ENCODE measurements at regions not wholly inside any gene's neighbourhood (a gene's known extent, or its start where the extent isn't known, plus 50 kb on each side); places are given as distances from the start of the nearest gene placed in this dataset.

DNA sequence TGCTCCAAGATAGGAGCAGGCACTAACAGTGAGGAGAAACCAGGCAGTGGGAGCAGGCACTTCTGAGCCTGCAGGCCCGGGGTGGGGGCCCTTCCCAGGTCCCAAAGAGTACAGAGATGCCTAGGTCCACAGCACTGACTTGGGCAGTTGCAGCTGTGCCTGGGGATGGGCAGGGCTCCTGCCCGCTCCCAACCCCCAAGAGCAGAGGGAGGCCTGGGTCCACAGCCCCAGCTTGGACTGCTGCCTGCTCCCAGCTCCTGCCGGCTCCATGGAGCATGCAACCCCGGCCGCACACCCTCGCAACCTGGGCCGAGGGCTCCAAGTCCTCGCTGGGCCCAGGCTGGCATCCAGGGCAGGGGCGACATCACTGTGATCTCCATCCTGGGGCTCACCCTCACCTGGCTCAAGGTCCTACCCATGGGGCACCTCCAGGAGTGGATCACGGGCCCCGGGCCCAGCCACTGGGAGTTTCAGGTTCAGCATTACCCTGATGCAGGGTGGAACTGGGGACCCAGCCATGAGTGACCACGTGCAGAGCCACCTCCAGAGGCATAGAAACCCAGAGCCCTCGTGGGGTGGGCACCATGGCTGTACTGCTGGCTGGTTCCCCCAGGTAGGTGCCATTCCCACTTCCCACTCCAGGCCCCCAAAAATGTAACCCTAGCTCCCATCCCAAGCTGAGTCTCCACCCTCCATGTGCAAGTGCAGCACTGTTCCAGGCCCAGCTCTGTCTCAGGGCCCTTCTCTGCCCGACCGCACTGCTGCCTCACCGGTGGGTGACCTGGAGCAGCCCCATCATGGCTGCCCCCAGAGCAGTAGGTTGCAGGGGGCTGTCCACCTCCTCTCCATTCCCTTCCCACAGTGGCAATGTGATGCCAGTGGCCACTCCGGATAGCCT, 325.6 kb downstream of the NR4A2 start:
- no peak for TF ChIP-seq NANOG (IDR thresholded peaks at IDR 0.05; ENCODE audit: insufficient read depth, low read depth, low read length, poor library complexity, severe bottlenecking)
- TF ChIP-seq EGR1 (IDR thresholded peaks at IDR 0.05; ENCODE audit: borderline replicate concordance, low read depth, low read length) = no peak

All from H1 (cell line).